D721Med (cell line): ENCODE measurements at regions not wholly inside any gene's neighbourhood (a gene's known extent, or its start where the extent isn't known, plus 50 kb on each side); places are given as distances from the start of the nearest gene placed in this dataset.

Source experiments
- DNase-seq: peaks from one replicate; pipeline ENCODE4 v3.0.0; 2011; ENCODE audit warnings: low spot score; ENCODE audit not compliant: insufficient read length
- FAIRE-seq: peaks from 2 replicates; lab custom pipeline; 2011; peaks lifted over from hg19 to GRCh38; lab: Jason Lieb, UNC
- TF ChIP-seq, protein P1 (sequence below): IDR thresholded peaks from 2 replicates; pipeline ENCODE4 v1.5.1; 2012; ENCODE audit warnings: mild to moderate bottlenecking, control low read depth; ENCODE audit not compliant: insufficient read depth; ENCODE audit errors: missing control alignments

DNA sequence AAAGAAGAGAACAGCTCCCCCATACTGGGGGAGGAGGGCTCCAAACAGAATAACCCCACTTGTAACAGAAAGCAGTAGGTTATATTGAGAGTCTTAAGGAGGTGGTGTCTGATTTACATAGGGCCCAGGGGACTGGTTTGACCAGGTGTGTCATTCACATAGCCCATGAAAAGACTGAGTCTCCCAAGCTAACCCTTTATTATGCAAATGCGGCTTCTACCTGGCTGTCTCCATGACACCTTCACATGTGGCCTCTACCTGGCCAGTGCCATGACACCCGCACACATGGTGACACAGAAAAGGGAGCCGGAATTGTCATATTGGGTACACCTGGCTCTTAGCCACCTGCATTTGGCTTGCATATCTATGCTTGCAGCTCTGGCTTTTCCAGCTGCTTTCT lies 1057.2 kb upstream of the PIK3C3 start:
- FAIRE-seq (no peak), DNase-seq (no peak)
- TF ChIP-seq, protein P1, sequence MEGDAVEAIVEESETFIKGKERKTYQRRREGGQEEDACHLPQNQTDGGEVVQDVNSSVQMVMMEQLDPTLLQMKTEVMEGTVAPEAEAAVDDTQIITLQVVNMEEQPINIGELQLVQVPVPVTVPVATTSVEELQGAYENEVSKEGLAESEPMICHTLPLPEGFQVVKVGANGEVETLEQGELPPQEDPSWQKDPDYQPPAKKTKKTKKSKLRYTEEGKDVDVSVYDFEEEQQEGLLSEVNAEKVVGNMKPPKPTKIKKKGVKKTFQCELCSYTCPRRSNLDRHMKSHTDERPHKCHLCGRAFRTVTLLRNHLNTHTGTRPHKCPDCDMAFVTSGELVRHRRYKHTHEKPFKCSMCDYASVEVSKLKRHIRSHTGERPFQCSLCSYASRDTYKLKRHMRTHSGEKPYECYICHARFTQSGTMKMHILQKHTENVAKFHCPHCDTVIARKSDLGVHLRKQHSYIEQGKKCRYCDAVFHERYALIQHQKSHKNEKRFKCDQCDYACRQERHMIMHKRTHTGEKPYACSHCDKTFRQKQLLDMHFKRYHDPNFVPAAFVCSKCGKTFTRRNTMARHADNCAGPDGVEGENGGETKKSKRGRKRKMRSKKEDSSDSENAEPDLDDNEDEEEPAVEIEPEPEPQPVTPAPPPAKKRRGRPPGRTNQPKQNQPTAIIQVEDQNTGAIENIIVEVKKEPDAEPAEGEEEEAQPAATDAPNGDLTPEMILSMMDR, result no peak

DNA sequence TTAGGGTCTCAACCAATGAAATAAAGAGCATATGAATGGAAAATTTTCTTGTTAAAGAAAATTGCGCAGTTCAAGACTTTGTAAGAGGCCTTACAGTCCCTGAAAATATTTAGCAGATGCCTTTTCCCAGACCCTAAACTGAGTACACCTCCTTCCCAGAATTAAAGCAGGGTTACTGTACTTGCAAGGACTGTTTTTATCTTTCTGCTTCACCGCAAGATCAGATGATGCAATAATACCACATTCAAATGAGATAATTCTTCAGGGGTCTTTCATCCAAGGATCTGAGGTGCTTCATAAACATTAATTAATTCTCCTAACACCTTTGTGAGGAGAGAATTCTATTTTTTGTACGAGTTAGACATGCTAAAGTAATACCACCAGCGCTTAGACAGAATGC lies 1071.8 kb upstream of the PIK3C3 start:
- no peak for FAIRE-seq
- TF ChIP-seq, protein P1, result no peak
- no peak for DNase-seq

DNA sequence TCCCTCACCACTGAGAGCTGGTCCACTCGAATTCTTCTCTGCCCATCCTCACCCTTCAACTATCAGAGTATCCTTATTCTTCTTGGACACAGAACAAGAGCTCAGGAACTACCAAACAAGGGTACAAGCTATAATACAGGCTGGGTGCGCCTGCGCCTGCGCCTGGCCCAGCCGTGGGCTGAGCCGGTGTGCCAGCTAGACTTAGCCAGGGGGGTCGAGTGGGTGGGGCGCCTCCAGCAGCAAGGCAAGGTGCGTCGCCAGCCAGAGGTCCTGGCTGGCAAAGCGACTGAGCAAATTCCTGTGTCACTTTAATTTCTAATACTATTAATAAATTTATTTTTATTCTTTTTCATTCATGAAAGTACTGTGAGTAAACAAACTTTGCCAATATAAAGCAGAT lies 1072.6 kb upstream of the PIK3C3 start:
- FAIRE-seq, result no peak
- TF ChIP-seq, protein P1, result no peak
- no peak for DNase-seq

DNA sequence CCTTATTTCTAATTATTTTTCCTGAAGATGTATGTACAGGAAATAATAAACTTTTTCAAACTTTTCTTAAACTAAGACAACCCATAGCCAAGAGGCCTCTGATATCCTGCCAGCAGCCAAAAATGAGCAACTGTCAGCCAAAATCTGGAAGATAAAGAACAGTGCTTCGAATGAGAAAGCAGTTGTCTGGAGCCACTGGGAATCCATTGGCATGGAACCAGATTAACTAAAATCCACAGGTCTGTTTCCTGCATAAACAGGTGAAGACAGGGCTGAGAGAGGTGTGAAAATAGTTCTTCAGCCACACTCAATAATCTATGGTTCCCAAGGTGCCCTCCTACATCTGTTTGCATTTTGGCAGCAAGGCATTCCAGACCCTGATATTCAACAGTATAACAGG lies 1076.7 kb upstream of the PIK3C3 start:
- no peak for FAIRE-seq
- TF ChIP-seq, protein P1, result no peak
- DNase-seq, result no peak

DNA sequence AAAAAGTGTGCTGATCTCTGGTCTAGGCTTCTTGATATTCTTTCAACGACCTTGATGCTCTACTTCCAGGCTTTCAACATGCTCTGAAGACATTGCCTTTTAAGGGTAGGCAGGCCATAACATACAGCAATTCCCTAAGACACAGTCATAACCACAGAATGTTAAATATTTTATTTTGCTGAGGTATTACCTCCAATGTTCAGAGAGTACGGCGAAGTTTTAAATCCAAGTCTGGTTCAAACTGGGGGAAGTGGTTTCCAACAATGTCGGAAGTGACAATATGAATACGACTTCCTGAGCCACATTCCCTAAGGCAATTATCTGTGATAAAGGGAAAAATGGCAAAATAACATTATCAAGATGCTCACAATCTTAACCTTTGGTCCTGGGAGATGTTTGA lies 1077.9 kb upstream of the PIK3C3 start:
- DNase-seq (no peak), FAIRE-seq (no peak)
- TF ChIP-seq, protein P1, result no peak

DNA sequence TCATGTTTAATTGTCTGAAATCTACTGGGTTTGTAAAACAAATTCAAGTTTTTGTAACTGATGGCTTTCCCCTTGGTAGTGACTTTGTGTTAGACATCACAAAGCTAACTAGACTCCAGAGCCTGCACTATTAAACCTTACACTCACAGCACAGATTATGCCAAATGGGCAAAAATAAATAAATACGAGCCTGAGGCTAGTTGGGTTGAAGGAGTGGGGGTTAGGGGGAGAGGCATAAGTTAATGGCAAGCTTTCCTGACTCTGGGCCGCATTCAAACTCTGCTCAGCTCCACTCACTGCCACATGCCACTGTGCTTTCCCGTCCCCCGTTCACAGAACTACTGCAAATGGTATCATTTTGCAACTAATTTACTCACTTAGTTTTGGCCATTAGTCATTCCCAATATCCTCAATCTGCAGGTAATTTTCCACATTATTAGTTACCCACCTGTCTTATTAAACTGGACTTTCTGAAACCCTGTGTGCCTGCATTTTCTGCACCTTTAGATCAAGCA lies 1079.9 kb upstream of the PIK3C3 start:
- DNase-seq (no peak), FAIRE-seq (no peak)
- TF ChIP-seq, protein P1, result no peak

DNA sequence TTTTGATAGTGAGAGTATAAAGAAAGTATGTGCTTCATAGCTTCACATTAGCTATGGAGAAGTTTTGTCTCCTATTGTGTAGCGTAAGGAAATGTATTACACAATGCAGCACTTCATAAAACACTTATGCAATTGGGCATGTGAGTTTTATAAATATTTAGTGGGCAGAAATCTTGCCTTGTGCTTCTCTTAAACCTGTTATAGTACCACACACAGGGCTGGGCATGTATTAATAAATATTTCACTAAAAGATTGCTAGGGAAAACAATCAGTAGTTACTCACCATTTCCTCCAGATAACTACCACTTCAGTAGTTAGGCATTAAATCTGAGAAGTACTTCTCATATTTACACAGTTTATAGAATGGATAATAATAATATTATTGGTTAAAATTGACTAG lies 1080.8 kb upstream of the PIK3C3 start:
- FAIRE-seq (peak; percentile 55), DNase-seq (no peak)

More for the DNA sequence above, 1080.8 kb upstream of the PIK3C3 start:
- TF ChIP-seq, protein P1, result no peak
